HG03025 (cell line): ENCODE measurements at regions not wholly inside any gene's neighbourhood (a gene's known extent, or its start where the extent isn't known, plus 50 kb on each side); places are given as distances from the start of the nearest gene placed in this dataset.

Experiments used
- ATAC-seq: cut with Tn5 transposase; IDR thresholded peaks from one replicate; pipeline ENCODE4 v1.9.1; 2021; ENCODE audit warnings: mild to moderate bottlenecking, moderate library complexity; ENCODE audit not compliant: unreplicated experiment, low FRiP score

DNA sequence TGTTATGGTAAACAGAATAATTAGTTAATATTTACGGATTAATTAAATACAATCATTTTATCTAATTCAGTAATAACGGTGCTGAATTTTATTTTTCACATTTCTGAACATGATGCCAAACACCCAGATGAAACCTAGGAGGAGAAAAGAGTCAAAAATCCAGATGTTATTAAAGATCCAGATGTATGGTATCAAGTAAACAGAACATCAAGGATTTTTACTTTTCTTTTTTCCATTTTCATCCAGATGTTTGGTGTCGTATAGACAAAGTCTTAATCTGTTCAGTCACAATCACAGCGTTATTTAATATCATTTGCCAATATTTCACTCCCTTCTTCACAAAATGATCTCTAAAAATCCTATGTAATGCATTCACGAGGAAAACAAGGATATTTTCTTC is 64.0 kb upstream of the NR2F2 start:
- ATAC-seq: no peak

DNA sequence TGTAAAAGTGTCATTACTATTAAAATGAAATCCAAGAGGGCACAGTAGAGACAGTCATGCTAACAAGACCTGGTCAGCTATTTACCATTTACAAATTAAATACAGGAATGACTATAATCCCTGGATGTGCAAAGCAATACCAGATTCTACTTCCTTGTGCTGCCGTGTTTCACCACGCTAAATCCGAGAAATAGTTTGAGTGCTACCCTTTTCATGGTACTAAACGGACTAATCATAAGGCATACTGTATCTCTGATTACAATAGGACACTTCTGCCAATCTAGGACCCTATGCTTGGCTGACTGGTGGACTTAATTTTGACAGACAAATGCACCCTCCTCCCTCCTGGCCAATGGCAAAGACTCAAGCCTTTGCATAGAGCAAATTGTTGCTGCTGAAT is 63.0 kb upstream of the NR2F2 start:
- ATAC-seq: no peak

DNA sequence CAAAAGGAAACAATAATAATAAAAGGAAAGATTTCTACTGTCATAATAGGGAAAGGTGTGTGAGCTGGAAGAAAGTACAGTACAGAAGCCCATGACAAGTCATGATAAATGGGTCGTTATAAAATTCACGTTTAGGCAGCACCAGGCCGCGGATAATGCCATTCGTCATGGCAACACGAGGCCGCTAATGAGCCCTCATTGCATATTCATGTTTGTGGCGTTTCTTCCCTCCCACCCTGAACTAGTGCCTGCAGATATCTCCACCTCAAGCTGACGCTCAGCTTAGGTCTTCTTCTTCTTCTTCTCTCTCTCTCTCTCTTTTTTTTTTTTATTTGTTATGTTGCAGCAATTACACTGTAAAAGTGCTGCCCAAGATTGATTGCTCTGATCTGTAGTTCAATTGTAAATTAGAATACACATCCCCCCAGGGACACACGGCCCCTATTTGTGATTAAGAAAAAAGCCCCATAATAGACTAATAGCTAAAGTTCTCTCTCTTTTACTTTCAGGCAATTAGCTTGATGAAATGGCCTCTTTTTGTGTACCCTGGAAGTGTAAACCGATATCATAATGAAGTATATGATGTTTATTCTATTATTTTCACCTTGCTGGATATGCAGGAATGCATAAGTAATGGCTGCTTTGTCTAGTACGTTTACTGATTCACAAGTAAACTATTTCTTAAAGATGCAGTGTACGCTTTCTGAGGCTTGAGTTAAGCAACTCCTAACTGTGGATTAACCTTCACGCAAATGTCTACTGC is 61.9 kb upstream of the NR2F2 start:
- no peak for ATAC-seq

DNA sequence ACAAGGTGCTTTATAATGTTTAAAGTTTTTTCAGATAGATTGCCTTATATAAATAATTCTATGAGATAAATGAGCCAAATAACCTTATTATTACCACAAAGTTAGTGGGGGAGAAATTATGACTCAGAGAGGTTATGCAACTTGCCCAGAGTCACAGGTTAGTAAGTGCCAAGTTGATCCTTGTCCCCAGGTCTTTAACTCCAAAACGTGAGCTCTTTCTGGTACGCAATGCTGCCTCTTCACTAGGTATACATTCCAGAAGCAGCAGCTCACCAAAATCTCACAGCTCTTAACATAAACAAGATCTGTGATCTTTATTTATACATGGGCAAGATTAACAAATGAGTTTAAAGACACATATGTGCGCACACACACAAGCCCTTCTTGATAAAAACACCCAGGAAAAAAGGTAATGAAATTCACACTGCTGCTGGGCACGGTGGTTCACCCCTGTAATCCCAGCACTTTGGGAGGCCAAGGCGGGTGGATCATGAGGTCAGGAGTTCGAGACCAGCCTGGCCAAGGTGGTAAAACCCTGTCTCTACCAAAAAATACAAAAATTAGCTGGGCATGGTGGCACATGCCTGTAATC is 59.8 kb upstream of the NR2F2 start:
- ATAC-seq: no peak

DNA sequence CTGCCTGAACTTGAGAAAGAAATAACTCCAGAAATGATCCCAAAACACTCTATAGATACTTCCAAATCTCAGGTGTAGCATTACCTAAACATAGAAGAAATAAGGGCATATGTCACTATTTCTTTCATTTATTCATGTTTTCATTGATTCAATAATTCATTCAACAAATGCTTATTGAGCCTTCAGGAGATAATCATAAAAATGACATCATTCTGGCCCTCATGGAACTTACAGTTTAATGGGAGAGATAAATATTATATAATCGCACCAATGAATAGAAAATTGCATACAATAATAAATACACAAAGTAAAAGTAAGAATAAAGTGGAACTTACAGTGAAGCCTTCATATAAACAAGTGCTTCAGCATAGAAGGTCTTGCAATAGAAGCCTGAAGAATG is 58.1 kb upstream of the NR2F2 start:
- ATAC-seq: no peak

DNA sequence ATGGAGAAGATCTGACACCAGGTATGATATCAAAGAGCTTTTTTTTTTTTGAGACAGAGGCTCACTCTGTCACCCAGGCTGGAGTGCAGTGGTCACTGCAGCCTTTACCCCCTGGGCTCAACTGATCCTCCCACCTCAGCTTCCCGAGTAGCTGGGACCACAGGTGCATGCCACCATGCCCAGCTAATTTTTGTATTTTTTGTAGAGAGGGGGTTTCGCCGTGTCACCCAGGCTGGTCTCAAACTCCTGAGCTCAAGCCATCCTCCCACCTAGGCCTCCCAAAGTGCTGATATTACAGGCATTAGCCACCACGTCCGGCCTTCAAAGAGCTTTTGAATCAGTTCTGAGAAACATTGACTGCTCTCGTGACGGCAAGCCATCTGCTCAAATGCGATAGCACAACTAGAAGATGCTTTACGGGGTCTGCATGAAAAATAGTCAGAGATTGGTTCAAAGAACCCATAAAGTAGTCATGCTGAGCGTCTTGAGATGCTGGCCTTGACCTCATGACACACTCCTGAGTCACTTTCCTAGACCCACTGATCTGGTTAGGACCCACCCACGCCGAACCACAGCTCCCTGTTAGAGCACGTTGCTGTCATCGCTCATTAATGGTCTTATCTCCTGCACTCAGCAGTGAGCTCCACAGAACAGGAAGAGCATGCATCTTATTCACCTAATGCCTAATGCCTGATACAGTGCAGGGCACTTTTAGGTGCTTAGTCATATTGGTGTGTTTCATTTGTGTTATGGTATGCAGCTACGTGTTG is 57.0 kb upstream of the NR2F2 start:
- no peak for ATAC-seq

DNA sequence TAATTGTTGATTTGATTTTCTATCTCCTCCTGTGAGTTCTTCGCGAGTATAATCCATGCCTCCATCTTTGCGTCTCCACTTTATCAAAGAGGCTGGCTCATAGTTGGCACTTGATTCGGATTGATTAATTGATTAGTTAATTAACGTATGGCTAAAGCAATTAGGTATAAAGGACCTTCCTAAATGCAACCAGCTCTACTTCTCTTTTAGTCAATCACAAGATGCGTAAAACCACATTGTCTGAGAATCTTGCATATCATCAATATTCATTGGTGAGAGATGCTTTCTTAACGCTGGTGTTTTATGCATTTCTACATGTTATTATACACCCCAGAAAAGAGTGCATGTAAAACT is 56.4 kb upstream of the NR2F2 start:
- no peak for ATAC-seq

DNA sequence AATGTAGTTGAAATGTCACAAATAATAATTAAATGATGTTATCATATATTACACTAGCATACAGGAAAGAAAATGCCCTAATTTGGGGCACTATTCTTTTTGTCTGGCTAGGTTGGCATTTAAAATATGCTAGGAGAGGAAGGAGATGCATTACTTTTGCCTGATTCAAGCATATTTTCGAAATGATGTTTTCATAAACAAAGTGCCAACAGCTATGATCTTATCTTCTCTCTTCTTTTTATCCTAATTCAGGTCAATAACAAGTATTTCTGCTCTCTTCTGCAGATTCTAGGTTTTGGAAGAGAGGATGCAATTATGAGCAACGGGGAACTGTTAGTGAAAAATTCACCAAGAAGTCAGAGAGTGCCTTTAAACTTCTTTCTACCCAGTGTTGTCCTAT is 55.8 kb upstream of the NR2F2 start:
- no peak for ATAC-seq

DNA sequence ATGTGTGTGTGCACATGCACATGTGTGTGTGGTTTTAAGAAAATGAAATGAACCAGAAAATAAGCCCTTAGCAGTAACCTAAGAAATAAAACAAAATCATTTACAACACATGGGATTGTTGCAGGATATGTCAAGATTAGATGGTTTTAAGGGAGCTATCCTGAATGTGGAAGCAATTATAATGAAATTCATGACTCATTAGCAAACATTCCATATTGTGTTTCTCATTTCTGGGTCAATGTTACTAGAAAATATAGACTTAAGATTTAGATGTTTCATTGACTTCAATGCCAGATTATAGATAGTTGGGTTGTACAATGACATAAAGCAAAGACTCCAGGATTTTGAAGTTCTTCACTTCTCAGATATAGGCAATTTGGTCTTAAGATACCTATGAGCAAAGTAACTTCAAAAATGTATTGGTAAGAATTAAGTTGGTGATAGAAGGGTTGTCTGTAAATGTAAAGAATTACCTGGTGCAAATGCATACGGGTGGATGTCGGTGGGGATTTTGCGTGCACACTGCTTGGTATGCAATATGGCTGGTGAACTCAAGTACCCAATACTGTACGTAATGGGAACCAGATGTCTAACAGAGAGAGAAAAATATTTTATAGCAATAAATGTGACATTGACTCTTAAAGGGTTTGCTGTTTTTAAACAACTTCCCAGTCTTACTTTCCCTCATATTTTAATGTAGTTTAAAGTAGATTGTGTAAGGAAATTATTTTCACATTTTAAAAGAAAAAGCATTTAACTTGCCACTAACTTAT is 53.9 kb upstream of the NR2F2 start:
- no peak for ATAC-seq
